ENCODE measurements at regions not wholly inside any gene's neighbourhood (a gene's known extent, or its start where the extent isn't known, plus 50 kb on each side); places are given as distances from the start of the nearest gene placed in this dataset.

GRCh38 chr10:69740126-69740525 lies 61.6 kb upstream of the COL13A1 start:
- DNase-seq (ENCODE audit: low read depth, low spot score), result no peak

GRCh38 chr10:69741252-69741651 lies 60.5 kb upstream of the COL13A1 start:
- DNase-seq (ENCODE audit: low read depth, low spot score), result no peak

GRCh38 chr10:69741671-69742355 lies 59.9 kb upstream of the COL13A1 start:
- no peak for DNase-seq (ENCODE audit: low read depth, low spot score)

GRCh38 chr10:69742356-69742695 lies 59.4 kb upstream of the COL13A1 start:
- no peak for DNase-seq (ENCODE audit: low read depth, low spot score)

- DNase-seq (ENCODE audit: low read depth, low spot score), result no peak
These were observed 58.6 kb upstream of the COL13A1 start for GRCh38 chr10:69742928-69743602.

GRCh38 chr10:69744971-69745370 lies 56.7 kb upstream of the COL13A1 start:
- no peak for DNase-seq (ENCODE audit: low read depth, low spot score)

GRCh38 chr10:69745698-69746097 lies 56.0 kb upstream of the COL13A1 start:
- DNase-seq (ENCODE audit: low read depth, low spot score), result no peak

GRCh38 chr10:69747179-69747578 lies 54.5 kb upstream of the COL13A1 start:
- DNase-seq (ENCODE audit: low read depth, low spot score), result no peak

GRCh38 chr10:69748621-69749020 lies 53.1 kb upstream of the COL13A1 start:
- no peak for DNase-seq (ENCODE audit: low read depth, low spot score)

GRCh38 chr10:69749178-69750010 lies 52.3 kb upstream of the COL13A1 start:
- no peak for DNase-seq (ENCODE audit: low read depth, low spot score)

- DNase-seq (ENCODE audit: low read depth, low spot score), result no peak
These were observed 51.7 kb upstream of the COL13A1 start for GRCh38 chr10:69750011-69750373.

- DNase-seq (ENCODE audit: low read depth, low spot score), result no peak
These were observed 51.0 kb upstream of the COL13A1 start for GRCh38 chr10:69750725-69751124.

- DNase-seq (ENCODE audit: low read depth, low spot score), result no peak
These were observed 50.5 kb upstream of the COL13A1 start for GRCh38 chr10:69751214-69751613.

All from pulmonary artery endothelial cell (primary cell).